Stimulated activated CD8-positive, alpha-beta memory T cell treated with anti-CD3 and anti-CD28 coated beads, Interleukin-2, amount 100 ng/mL, for 1 hour (primary cell): ENCODE measurements at regions not wholly inside any gene's neighbourhood (a gene's known extent, or its start where the extent isn't known, plus 50 kb on each side); places are given as distances from the start of the nearest gene placed in this dataset.

Source experiments
- DNase-seq, 2 donors: peaks; one replicate each; pipeline ENCODE4 v3.0.0-alpha.2; 2020; ENCODE audit warnings: low read depth in 2 of 2

- no peak for DNase-seq
Measured at GRCh38 chr17:73694491-73694890, 50.2 kb upstream of the SDK2 start.

DNA sequence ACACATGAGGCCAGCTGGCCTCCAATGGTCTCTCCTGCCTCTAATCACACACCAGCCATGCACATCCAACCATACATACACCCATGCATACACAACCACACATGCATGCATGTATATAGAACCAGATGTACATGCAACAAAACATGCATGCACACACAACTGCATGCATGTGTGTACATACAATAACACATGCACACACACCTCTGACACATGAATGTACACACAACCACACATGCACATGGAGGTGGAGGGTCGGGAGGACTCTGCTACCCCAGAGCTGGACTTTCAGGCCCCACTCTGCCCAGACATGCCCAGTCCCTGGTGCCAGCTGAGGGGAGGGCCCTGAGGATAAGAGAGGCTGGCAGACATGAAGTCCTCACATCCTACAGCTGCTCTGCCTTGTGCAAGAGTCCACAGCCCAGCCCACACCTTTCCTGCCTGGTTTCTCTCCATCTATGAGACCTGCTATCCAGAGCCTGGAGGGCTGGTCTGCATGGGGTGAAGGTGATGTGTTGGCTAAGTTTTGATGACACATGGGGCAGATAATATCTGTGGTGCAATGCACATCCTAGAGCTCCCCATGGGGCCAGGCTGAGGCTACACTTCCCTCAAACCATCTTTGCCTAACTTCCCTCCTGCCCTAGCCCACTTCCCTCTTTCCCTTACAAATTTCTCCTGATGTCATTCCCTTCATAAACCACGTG, 50.9 kb upstream of the SDK2 start:
- DNase-seq = no peak

GRCh38 chr17:73696251-73696650, 52.0 kb upstream of the SDK2 start:
- DNase-seq = no peak

GRCh38 chr17:73697872-73698271, 53.6 kb upstream of the SDK2 start:
- no peak for DNase-seq

DNA sequence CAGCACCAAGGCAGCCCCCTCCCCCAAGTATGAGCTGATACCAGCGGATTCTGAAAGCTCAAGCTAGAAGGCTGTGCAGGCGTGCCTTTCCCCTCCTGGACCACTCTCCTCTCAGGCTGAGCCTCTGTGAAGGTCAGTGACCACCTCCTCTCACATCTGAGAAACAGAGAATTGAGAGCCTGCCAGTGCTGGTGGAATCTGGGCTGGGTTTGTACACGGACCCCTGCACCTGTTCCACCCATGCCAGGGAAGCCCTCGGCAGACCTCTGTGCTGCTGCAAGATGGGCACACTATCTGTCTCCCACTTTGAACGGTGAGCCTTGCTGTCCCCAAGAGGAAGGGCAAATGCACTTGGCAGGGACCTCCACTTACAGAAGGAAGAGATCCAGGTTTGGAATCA, 54.7 kb upstream of the SDK2 start:
- no peak for DNase-seq

GRCh38 chr17:73701701-73702100, 57.5 kb upstream of the SDK2 start:
- DNase-seq = no peak

GRCh38 chr17:73703192-73703591, 58.9 kb upstream of the SDK2 start:
- DNase-seq = no peak

GRCh38 chr17:73703917-73704316, 59.7 kb upstream of the SDK2 start:
- no peak for DNase-seq

GRCh38 chr17:73705594-73705993, 61.3 kb upstream of the SDK2 start:
- no peak for DNase-seq

GRCh38 chr17:73706428-73706827, 62.2 kb upstream of the SDK2 start:
- DNase-seq = no peak

GRCh38 chr17:73706858-73707257, 62.6 kb upstream of the SDK2 start:
- DNase-seq = no peak

- DNase-seq = no peak
Measured at GRCh38 chr17:73707358-73707757, 63.1 kb upstream of the SDK2 start.

DNA sequence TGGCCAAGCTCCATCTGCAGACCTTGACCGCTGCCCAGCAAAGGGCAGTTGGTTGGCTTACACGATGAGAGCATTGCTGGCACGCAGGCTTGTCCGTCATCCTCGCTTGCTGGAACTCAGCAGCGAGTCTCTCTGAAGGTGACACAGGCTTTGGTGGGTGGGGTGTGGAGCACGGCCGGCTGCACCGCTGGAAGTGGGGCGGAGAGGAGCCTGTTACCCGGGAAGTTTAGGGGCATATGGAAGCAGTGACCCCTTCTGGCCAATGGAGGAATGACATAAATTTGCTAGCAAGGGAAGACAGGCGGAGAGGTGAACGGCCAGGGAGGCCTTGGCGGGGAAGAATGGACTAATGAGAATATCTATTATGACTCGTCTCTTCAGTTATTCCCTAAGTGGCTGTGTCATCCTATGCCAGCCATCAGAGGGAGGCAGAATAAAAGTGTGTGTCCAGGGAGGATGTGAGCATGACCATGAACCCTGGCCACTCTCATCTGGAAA, 65.9 kb upstream of the SDK2 start:
- peak; percentile 18 to 32 for DNase-seq

DNA sequence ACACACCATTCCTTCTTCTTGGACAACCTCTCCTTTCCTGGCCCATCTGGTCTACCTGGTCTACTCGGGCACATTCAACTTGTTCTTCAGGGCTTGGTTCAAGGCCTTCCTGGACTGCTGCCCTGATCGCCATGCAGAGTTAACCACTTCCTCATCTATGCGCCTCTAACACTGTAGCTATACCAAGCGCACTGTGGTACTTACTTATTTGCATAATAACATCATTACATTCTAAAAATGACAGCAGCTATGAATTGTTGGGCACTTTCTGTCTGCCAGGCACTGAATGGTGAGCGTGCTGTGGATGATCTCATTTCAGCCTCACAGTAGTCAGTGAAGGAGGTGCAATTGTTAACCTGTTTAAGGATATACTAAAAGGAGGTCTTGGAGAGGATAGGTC, 66.9 kb upstream of the SDK2 start:
- no peak for DNase-seq

DNA sequence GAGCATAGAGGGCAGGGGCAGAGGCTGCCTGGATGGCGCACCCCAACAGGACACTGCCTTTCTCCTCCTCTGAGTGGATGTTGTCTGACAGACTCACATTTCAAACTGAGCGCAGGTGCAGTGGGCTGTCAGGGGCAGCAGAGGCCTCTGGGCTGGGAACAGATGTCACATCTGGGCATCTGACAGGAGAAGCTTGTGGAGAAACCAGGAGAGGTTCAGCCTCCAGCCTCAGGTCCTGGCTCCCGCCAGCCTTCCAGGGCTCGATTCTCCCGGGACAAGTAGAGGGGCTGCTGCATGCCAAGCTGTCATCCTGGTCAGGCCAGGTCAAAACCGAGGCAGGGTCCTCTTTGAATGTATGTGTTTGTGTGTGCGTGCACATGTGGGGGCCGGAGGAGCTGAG, 67.7 kb upstream of the SDK2 start:
- DNase-seq = no peak

- DNase-seq = no peak
Measured at GRCh38 chr17:73713136-73713535, 68.9 kb upstream of the SDK2 start.

DNA sequence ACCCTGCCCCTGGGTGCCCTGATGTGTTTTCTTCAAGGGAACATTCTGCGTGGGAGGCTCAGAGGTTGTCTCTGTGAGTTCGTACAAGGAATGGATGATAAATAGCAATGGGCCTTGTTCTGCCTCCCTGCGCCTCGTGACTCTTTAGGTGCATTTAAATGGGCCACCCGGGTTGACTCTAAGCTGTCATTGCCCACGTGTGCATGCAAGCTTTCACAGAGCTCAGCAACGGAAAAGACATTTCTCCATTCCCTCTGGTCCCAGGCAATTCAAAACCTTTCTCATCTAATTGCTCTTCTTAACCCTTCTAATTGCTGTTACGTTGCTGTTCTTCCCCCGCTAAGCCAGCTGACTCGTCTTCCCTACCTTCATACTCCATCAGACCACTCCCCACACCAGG, 71.5 kb upstream of the SDK2 start:
- no peak for DNase-seq

DNA sequence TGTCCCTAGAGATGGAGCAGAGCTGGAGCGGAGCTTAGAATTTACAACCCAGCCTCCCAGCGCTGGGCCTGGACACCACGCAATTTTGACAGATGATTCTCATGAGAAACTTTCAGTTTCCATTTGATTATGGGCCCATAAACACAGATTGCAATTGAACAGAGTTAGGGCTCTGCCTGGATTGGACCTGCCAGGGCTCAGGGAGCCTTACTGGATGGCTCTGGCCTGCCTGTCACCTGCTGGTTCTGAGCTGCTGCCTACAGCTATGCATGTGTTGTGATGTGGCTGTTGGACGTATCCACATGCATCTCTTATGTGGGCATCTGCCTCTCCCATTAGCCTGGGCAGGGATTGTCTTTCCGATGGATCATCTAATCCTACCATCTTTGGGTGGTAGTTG, 73.4 kb upstream of the SDK2 start:
- no peak for DNase-seq

GRCh38 chr17:73718362-73718761, 74.1 kb upstream of the SDK2 start:
- no peak for DNase-seq

DNA sequence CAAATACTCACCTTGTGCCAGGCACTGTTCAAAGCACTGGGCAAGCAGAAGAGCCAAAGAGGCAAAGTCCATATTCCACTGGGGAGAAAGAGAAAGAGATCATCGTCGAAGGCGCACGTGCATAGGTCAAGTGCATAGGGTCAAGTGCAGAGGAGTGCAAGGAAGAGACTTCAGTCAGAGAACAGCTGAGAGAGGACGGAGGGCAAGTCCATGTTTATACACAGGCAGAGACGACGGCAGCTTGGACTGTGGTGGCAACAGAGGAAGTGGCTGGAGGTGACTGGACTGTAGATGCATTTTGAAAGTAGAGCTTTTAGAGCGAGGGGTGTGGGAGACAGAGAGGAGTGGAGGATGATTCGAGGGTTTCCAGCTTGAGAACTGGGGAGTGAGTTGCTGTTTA, 74.7 kb upstream of the SDK2 start:
- DNase-seq = no peak

GRCh38 chr17:73719588-73720071, 75.4 kb upstream of the SDK2 start:
- no peak for DNase-seq

DNA sequence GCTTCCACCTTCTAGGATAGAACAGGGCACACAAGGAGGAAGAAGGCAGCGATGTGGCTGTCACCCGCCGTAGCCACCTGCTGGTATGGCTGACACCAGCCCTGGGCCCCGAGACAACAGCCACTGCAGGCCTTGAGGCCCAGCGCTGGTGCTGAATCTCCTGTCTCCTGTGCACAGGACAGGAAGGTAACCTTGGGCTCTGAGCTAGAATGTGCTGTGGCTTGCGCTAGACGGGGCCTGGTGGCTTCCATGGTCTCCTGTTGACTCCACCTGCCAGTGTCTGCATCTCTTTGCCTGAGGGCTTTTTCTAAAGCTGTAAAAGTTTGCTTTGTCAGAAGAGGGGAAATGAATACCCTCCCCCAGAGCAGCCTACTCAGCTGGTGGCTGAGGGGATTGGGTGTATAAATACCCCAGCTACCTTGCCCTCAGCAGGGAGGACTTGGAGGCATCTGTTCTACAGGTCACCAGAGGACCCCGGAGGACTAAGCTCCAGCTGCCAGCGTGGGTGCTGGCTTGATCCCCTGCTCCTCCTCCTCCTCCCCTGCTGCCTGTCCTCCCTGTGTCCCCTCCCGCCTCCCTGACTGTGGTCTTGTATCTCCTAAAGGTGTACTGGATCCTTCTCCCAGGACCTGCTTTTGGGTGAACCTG, 76.1 kb upstream of the SDK2 start:
- peak in 1 of 2 donors; percentile 19 for DNase-seq

- DNase-seq = no peak
Measured at GRCh38 chr17:73722165-73722564, 77.9 kb upstream of the SDK2 start.
